Astrocyte (in vitro differentiated cells and primary cell): ENCODE measurements at regions not wholly inside any gene's neighbourhood (a gene's known extent, or its start where the extent isn't known, plus 50 kb on each side); places are given as distances from the start of the nearest gene placed in this dataset.

Experiments used
- DNase-seq: peaks from one replicate; pipeline ENCODE4 v3.0.0-alpha.2; 2010; ENCODE audit warnings: low read depth
- FAIRE-seq: peaks from 2 replicates; lab custom pipeline; 2011; peaks lifted over from hg19 to GRCh38; lab: Jason Lieb, UNC
- H2AFZ ChIP-seq: 2 replicates; pipeline ENCODE4 v1.6.0; 2012; ENCODE audit warnings: low read depth, low read length, inconsistent platforms
- H3K27ac ChIP-seq: 2 replicates; pipeline ENCODE4 v1.5.1; 2011; ENCODE audit warnings: low read depth, low read length, inconsistent platforms
- H3K27me3 ChIP-seq: 2 replicates; pipeline ENCODE4 v1.6.0; 2011; ENCODE audit warnings: low read length, inconsistent platforms; ENCODE audit not compliant: insufficient read depth
- H3K36me3 ChIP-seq: 2 replicates; pipeline ENCODE4 v1.5.1; 2011; ENCODE audit warnings: low read length, inconsistent platforms; ENCODE audit not compliant: insufficient read depth
- H3K4me1 ChIP-seq: 2 replicates; pipeline ENCODE4 v1.5.1; 2011; ENCODE audit warnings: low read length, inconsistent platforms; ENCODE audit not compliant: insufficient read depth
- H3K4me2 ChIP-seq: 2 replicates; pipeline ENCODE4 v1.6.0; 2012; ENCODE audit warnings: low read length, inconsistent platforms
- H3K4me3 ChIP-seq: 2 replicates; pipeline ENCODE4 v1.5.1; 2011; ENCODE audit warnings: low read depth, mild to moderate bottlenecking, low read length, inconsistent platforms; ENCODE audit not compliant: insufficient read depth
- H3K79me2 ChIP-seq: 2 replicates; pipeline ENCODE4 v1.6.0; 2012; ENCODE audit warnings: mild to moderate bottlenecking, low read length, inconsistent platforms; ENCODE audit not compliant: insufficient read depth
- H3K9ac ChIP-seq: 2 replicates; pipeline ENCODE4 v1.6.0; 2012; ENCODE audit warnings: mild to moderate bottlenecking, low read length, inconsistent platforms
- H3K9me3 ChIP-seq: 2 replicates; pipeline ENCODE4 v1.5.1; 2012; ENCODE audit warnings: low read depth, mild to moderate bottlenecking, low read length, inconsistent platforms; ENCODE audit not compliant: insufficient read depth
- H4K20me1 ChIP-seq: 2 replicates; pipeline ENCODE4 v1.6.0; 2012; ENCODE audit warnings: low read length, inconsistent platforms; ENCODE audit not compliant: insufficient read depth
- H3K27ac Mint-ChIP-seq: one replicate; pipeline ENCODE4 v1.8.0; 2021; ENCODE audit warnings: mild to moderate bottlenecking, mixed read lengths; ENCODE audit not compliant: unreplicated experiment
- H3K27me3 Mint-ChIP-seq: one replicate; pipeline ENCODE4 v1.8.0; 2021; ENCODE audit warnings: low read depth, mixed read lengths; ENCODE audit not compliant: unreplicated experiment
- H3K36me3 Mint-ChIP-seq: one replicate; pipeline ENCODE4 v1.8.0; 2021; ENCODE audit warnings: low read depth, mixed read lengths; ENCODE audit not compliant: unreplicated experiment
- H3K4me1 Mint-ChIP-seq: one replicate; pipeline ENCODE4 v1.8.0; 2021; ENCODE audit warnings: low read depth, mixed read lengths; ENCODE audit not compliant: unreplicated experiment
- H3K4me3 Mint-ChIP-seq: one replicate; pipeline ENCODE4 v1.8.0; 2021; ENCODE audit warnings: mild to moderate bottlenecking, moderate library complexity, mixed read lengths; ENCODE audit not compliant: unreplicated experiment
- H3K9me3 Mint-ChIP-seq: one replicate; pipeline ENCODE4 v1.8.0; 2021; ENCODE audit warnings: mild to moderate bottlenecking, mixed read lengths; ENCODE audit not compliant: unreplicated experiment
- EZH2 ChIP-seq: IDR thresholded peaks from 2 replicates; pipeline ENCODE4 v1.6.1; 2012; ENCODE audit warnings: mild to moderate bottlenecking, low read length, inconsistent platforms; ENCODE audit not compliant: insufficient read depth
- TF ChIP-seq, protein P1 (sequence below): IDR thresholded peaks from 2 replicates; pipeline ENCODE4 v1.5.1; 2011; ENCODE audit warnings: low read depth, mild to moderate bottlenecking, inconsistent platforms, low read length, moderate library complexity; ENCODE audit not compliant: insufficient read depth

DNA sequence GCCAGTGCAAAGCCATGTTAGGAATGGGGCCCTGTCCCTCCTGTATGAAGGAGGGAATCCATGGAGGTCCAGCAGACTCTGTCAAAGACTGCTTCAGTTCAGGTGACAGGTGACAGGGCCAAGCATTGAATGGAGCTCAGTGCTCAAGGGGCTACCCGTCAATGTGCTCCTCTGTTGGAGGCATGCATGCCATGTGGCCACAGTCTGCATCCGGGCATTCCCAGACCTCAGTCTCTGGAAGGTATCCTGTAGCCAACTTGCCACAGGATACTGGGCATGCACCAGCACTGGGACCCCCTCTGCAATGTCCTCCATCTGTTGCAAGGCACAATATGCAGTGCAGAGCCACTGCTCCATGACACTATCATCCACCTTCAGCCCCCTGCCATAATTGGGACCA lies 136.1 kb upstream of the GATB start:
- H3K27ac ChIP-seq: no peak overlapping the region
- H3K4me3 Mint-ChIP-seq: no peak overlapping the region
- DNase-seq (no peak), FAIRE-seq (no peak)
- H3K9me3 ChIP-seq: no peaks in the 10 kb centered on the region
- peaks cover 22% of the 10 kb centered on the region for H3K27me3 Mint-ChIP-seq
- no peaks in the 10 kb centered on the region for H3K4me1 ChIP-seq
- H3K27ac Mint-ChIP-seq: no peak overlapping the region
- no peaks in the 10 kb centered on the region for H3K4me1 Mint-ChIP-seq
- no peaks in the 10 kb centered on the region for H3K36me3 Mint-ChIP-seq
- H4K20me1 ChIP-seq: no peaks in the 10 kb centered on the region
- TF ChIP-seq, protein P1, sequence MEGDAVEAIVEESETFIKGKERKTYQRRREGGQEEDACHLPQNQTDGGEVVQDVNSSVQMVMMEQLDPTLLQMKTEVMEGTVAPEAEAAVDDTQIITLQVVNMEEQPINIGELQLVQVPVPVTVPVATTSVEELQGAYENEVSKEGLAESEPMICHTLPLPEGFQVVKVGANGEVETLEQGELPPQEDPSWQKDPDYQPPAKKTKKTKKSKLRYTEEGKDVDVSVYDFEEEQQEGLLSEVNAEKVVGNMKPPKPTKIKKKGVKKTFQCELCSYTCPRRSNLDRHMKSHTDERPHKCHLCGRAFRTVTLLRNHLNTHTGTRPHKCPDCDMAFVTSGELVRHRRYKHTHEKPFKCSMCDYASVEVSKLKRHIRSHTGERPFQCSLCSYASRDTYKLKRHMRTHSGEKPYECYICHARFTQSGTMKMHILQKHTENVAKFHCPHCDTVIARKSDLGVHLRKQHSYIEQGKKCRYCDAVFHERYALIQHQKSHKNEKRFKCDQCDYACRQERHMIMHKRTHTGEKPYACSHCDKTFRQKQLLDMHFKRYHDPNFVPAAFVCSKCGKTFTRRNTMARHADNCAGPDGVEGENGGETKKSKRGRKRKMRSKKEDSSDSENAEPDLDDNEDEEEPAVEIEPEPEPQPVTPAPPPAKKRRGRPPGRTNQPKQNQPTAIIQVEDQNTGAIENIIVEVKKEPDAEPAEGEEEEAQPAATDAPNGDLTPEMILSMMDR: no peak
- TF ChIP-seq EZH2: no peak
- no peak overlapping the region for H2AFZ ChIP-seq
- no peaks in the 10 kb centered on the region for H3K27me3 ChIP-seq
- no peaks in the 10 kb centered on the region for H3K36me3 ChIP-seq
- H3K9me3 Mint-ChIP-seq: peaks cover 10% of the 10 kb centered on the region
- H3K79me2 ChIP-seq: no peaks in the 10 kb centered on the region
- H3K4me2 ChIP-seq: no peak overlapping the region
- H3K9ac ChIP-seq: no peak overlapping the region
- H3K4me3 ChIP-seq: no peak overlapping the region

DNA sequence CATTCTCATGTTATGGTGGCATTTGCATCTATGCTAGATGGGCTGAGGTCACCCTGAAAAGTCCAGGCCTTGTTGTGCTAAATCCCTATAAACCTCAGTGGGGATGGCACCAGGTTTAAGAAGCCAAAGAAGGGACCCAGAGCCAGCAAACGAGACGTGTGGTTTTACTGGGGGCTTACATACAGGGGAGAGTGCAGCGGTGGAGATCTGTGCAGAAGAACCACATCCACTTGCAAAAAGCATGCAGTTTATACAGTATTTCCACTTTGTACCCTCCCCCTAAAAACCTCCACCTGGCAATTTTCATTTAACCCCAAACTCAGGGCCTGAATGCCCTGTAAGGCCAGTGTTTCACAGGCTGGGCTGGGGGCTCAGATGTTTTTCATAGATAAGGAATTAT lies 134.9 kb upstream of the GATB start:
- no peak overlapping the region for H2AFZ ChIP-seq
- TF ChIP-seq EZH2: no peak
- Mint-ChIP-seq H3K4me3 (no peak overlapping the region), H3K27me3 (peaks cover 27% of the 10 kb centered on the region), H3K36me3 (no peaks in the 10 kb centered on the region), H3K9me3 (peaks cover 12% of the 10 kb centered on the region), H3K4me1 (no peaks in the 10 kb centered on the region), H3K27ac (no peak overlapping the region)
- no peaks in the 10 kb centered on the region for H3K27me3 ChIP-seq
- H3K9me3 ChIP-seq: no peaks in the 10 kb centered on the region
- FAIRE-seq: no peak
- no peaks in the 10 kb centered on the region for H3K4me1 ChIP-seq
- H4K20me1 ChIP-seq: no peaks in the 10 kb centered on the region
- H3K79me2 ChIP-seq: no peaks in the 10 kb centered on the region
- H3K9ac ChIP-seq: no peak overlapping the region
- no peak overlapping the region for H3K4me3 ChIP-seq
- no peak for DNase-seq
- no peaks in the 10 kb centered on the region for H3K36me3 ChIP-seq
- H3K27ac ChIP-seq: no peak overlapping the region
- H3K4me2 ChIP-seq: no peak overlapping the region

DNA sequence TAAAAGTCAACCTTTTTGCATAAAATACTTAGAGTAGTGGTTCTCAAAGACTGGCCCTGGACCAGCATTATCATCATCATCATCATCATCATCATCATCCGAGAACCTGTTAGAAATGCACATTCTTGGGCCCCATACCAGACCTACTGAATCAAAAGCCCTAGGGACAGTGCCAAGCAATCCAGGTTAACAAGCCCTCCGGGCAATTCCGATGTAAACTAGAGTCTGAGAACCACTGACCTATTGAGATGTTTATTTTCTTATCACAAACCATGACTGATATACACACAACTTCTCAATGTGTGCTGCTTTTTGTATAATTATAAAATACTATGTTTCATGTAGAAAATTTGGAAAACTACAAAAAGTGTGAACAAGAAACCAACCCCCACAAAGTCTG lies 133.4 kb upstream of the GATB start:
- H3K4me1 Mint-ChIP-seq: no peaks in the 10 kb centered on the region

More for the DNA sequence above, 133.4 kb upstream of the GATB start:
- Histone ChIP-seq H3K4me3 (no peak overlapping the region), H3K27me3 (no peaks in the 10 kb centered on the region), H3K79me2 (no peaks in the 10 kb centered on the region), H3K4me1 (no peaks in the 10 kb centered on the region), H4K20me1 (no peaks in the 10 kb centered on the region), H3K9me3 (no peaks in the 10 kb centered on the region), H3K4me2 (no peak overlapping the region), H3K36me3 (no peaks in the 10 kb centered on the region), H2AFZ (no peak overlapping the region), H3K9ac (no peak overlapping the region), H3K27ac (no peak overlapping the region)
- FAIRE-seq (no peak), DNase-seq (no peak)
- Mint-ChIP-seq H3K27ac (no peak overlapping the region), H3K4me3 (no peak overlapping the region), H3K36me3 (no peaks in the 10 kb centered on the region), H3K27me3 (peaks cover 27% of the 10 kb centered on the region), H3K9me3 (peaks cover 5% of the 10 kb centered on the region)
- no peak for TF ChIP-seq EZH2
- TF ChIP-seq, protein P1: no peak
